GM21360 (cell line): ENCODE measurements at regions not wholly inside any gene's neighbourhood (a gene's known extent, or its start where the extent isn't known, plus 50 kb on each side); places are given as distances from the start of the nearest gene placed in this dataset.

Experiments
- ATAC-seq: cut with Tn5 transposase; IDR thresholded peaks from one replicate; pipeline ENCODE4 v1.9.1; 2021; ENCODE audit warnings: mild to moderate bottlenecking, moderate library complexity; ENCODE audit not compliant: unreplicated experiment

- no peak for ATAC-seq
Observed at GRCh38 chr13:33372251-33372919, 86.8 kb upstream of the STARD13 start.

DNA sequence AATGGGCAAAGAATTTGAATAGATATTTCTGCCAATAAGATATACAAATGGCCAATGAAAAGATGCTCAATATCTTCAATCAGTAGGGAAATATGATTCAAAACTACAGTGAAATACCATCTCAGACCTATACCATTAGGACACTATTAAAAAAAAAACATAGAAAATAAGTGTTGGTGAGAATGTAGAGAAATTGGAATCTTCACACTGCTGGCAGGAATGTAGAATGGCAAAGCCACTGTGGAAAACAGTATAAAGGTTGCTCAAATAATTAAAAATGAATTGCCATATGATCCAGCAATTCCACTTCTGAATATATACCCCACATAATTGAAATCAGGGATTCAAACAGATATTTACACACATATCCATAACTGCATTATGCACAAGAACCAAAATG is 88.1 kb upstream of the STARD13 start:
- no peak for ATAC-seq

DNA sequence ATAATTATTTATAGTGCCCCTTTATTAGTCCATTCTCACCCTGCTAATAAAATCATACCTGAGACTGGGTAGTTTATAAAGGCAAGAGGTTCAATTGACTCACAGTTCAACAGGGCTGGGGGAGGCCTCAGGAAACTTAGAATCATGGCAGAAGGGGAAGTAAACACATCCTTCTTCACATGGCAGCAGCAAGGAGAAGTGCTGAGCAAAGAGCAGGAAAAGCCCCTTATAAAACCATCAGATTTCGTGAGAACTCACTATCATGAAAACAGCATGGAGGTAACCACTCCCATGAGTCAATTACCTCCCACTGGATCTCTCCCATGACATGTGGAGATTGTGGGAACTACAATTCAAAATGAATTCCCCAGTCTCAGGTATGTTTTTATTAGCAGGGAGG is 89.9 kb upstream of the STARD13 start:
- ATAC-seq, result no peak

GRCh38 chr13:33376212-33376611 is 90.7 kb upstream of the STARD13 start:
- ATAC-seq, result no peak

- ATAC-seq, result no peak
Observed at GRCh38 chr13:33377411-33377810, 91.9 kb upstream of the STARD13 start.

GRCh38 chr13:33377825-33378224 is 92.3 kb upstream of the STARD13 start:
- ATAC-seq, result no peak

DNA sequence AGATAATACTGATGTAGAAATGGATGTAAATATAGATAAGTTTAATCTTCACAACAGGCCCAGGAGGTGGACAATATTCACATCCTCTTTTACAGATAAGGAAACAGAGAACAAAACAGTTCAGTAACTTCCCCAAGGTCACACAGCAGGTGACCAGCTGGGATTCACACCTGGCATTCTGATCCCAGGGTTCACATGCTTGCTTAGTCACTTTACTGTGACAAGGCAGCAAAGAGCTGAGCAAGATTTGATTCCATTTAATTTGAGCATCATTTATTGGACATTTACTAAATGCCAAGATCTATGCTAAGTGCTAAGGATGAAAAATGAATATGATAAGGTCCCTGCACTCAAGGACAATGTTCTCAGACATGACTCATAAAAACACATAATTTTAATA is 94.1 kb upstream of the STARD13 start:
- ATAC-seq, result no peak

GRCh38 chr13:33380487-33381079 is 95.0 kb upstream of the STARD13 start:
- no peak for ATAC-seq

DNA sequence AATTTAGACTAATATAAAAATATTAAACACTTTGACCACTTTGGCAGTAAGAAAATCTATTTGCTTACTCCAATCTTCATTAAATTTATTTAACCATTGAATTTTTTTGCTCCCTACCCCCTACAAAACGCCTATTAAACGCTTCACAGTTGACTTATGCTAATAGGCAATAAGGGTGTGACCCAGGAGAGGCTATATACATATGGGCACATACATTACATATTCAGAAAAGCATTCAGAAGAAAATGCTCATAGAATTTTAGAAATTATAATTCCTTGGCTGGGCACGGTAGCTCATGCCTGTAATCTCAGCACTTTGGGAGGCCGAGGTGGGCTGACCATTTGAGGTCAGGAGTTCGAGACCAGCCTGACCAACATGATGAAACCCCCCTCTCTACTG is 95.6 kb upstream of the STARD13 start:
- ATAC-seq, result no peak

DNA sequence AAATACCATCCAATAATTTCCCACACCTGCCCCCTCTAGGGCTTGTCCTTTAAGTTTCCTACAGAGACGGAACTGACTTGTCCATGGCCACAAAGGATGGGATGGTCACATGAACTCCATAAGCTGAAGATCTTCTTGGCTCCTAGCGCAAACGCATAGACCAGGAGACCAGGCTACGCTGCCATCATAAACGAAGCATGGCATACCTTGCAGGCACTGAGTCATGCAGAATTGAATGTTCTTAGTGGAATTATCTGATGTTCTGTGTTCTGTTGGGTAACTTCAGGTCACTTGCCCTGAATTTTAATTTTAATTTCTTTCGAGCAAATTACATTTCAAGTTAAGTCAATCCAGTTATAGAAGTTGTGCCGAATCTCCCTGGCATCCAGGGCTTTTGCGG is 96.4 kb upstream of the STARD13 start:
- ATAC-seq, result no peak

GRCh38 chr13:33383724-33384577 is 98.4 kb upstream of the STARD13 start:
- no peak for ATAC-seq

DNA sequence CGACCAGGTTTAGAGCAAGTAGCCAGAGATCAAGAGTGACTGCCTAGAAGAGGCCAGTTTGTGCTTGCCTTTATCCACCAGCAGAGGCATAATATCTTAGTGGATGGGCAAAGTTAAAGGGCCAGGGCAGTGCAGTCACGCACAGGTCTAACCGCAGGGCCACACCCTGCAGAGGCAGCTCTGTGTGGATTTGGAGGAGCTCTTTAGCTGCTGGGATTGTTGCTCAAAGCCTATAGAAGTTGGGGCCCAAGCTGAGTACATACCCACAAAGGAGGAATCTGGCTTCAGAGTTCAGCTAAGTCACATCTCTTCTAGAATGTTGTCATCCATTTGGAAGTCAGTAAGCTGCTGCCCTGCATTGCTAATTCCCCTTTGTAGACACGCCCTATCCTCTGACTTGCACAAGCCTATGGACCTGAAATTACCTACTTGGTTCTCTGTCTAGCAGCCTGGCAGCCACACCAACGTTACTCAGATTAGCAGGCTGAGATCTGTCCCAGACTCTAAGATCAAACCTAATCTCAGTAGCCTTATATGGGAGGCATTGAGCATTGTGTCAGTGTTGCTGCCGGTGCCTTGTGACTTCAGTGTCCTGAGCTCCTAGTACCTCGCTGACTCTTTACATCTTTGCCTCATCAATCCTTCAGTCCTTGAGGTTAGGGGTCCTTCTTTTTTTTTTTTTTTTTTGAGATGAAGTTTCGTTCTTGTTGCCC is 102.9 kb upstream of the STARD13 start:
- no peak for ATAC-seq

- no peak for ATAC-seq
Observed at GRCh38 chr13:33392794-33393405, 107.3 kb upstream of the STARD13 start.

- no peak for ATAC-seq
Observed at GRCh38 chr13:33394294-33394932, 108.9 kb upstream of the STARD13 start.

GRCh38 chr13:33401238-33401637 is 115.7 kb upstream of the STARD13 start:
- ATAC-seq, result no peak

DNA sequence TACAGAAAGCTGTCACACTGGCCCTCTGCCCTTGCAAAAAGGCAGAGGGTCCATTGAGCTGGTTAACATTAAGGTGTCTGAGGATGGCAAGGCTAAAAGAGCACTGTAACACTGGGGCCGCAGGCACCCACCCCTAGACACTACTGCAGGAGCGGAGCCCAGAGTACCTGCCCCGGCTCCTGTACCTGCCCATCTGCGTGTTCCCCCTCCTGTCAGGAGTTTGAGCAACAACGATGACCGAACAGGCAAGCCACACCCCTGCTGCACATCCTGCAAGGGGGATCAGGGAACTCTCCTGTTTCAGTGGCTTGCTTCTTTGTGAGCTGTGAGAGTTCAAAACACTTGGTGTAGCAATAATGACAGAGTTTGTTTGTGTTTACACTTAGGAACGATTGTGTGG is 117.4 kb upstream of the STARD13 start:
- ATAC-seq, result no peak

DNA sequence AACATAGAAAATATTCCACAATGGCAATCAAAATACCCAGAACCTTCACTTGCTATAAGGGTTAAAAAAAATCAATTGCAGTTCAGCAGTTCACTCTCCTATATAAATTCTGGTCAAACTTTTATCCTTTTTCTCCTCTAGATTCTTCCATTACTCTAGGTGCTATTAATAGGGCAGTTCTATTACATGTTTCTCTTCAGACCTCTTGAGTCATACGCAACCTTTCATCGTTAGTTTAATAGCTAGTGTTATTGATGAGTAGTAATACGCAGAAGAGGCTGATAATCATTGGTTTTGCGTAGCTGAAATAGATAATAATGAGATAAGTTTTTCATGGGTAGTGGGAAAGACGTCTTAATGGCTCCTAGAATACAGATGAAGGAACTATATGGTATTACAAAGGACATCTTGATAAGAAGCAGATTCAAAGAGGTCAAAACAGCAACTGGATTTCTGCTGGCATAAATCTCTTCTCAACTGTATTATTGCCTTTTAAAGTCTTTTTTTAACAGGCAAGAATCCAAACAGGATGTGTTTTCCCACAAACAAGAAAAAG is 118.3 kb upstream of the STARD13 start:
- ATAC-seq, result no peak

GRCh38 chr13:33405371-33405770 is 119.8 kb upstream of the STARD13 start:
- no peak for ATAC-seq

DNA sequence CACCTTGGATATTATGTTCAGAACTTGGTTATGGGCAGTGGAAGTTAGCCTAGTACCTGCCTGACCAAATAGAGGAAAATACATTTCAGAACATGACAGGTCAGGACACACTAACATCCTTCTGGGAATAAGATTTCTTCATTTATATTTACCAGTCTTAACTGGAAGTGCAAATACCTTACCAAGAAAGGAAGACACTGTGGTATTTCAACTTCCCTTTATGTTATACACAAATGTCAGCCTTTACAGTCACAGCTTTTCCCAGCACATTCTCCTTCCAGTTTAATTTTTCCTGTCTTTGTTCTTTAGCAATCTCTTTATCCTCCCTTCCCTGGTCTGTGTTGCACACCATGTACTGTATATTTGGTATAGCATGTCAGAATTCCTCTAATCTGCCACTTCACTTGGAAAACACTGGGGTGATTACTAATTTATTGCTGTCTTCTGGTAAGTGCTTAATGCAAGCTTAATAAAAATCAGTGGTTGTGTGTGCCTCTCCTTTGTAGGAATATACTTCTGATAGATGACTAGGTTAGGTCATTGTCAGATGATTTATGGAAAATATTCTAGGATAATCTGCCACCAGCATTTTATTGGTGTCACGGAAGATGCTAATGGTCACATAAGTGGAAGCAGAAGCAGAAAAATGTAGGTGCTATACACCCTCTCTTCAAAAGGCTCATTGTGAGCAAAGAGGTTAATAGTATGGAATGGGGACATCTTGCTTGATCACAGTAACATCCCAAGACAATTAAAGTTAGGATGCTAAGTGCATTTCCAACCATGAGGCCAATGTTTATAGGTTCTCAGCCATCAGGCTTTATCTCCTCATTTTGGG is 124.3 kb upstream of the STARD13 start:
- ATAC-seq, result no peak
